ENCODE measurements at regions not wholly inside any gene's neighbourhood (a gene's known extent, or its start where the extent isn't known, plus 50 kb on each side); places are given as distances from the start of the nearest gene placed in this dataset.

DNA sequence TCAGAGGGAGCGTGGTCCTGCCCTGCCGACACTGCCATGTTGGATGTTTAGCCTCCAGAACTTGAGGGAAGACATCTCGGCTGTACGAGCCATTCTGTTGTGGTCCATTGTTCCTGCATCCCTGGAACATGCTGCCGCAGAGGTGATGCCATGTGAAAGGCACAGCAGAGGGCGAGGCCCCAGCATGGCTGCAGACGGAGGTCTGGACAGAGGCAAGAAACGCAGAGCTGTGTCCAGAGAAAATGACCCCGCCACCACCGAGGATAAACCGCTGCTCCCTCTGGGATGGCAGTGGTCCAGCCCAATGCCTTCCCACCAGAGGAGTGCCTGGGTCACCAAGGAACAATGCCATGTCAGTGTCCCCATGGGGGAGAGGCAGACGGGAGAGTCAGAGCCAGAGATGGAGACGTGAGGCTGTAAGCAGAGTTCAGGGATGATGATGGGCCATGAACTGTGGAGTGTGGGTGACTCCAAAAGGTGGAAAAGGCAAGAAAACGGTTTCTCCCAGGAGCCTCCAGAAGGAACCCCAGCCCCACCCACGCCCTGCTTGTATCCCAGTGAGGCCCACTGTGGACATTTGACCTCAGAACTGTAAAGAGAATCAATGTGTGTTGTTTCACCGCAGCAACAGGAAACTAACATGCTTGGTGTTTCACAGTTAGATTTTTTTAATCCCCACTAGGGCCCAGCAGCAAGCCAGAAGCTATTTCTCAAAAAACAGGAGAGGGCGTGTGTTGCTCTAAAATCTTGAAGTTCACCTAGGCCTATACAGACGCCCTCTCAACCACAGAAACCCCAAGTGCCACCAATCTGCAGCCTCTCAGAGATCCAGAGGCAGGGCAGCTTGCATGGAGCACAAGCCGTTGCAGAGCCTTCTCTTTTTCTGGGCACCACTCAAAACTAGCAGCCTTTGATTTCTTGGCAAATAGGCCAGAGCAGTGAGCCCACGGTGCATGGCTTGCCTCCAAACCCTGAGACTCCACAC, 1422.9 kb downstream of the TBC1D22A start:
- TF ChIP-seq, protein P1, sequence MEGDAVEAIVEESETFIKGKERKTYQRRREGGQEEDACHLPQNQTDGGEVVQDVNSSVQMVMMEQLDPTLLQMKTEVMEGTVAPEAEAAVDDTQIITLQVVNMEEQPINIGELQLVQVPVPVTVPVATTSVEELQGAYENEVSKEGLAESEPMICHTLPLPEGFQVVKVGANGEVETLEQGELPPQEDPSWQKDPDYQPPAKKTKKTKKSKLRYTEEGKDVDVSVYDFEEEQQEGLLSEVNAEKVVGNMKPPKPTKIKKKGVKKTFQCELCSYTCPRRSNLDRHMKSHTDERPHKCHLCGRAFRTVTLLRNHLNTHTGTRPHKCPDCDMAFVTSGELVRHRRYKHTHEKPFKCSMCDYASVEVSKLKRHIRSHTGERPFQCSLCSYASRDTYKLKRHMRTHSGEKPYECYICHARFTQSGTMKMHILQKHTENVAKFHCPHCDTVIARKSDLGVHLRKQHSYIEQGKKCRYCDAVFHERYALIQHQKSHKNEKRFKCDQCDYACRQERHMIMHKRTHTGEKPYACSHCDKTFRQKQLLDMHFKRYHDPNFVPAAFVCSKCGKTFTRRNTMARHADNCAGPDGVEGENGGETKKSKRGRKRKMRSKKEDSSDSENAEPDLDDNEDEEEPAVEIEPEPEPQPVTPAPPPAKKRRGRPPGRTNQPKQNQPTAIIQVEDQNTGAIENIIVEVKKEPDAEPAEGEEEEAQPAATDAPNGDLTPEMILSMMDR (IDR thresholded peaks at IDR 0.05), result no peak
- H3K27ac ChIP-seq, result no peak overlapping the region
- peak; percentile 29 for DNase-seq (ENCODE audit: low spot score)
- H3K4me3 ChIP-seq, result no peak overlapping the region

DNA sequence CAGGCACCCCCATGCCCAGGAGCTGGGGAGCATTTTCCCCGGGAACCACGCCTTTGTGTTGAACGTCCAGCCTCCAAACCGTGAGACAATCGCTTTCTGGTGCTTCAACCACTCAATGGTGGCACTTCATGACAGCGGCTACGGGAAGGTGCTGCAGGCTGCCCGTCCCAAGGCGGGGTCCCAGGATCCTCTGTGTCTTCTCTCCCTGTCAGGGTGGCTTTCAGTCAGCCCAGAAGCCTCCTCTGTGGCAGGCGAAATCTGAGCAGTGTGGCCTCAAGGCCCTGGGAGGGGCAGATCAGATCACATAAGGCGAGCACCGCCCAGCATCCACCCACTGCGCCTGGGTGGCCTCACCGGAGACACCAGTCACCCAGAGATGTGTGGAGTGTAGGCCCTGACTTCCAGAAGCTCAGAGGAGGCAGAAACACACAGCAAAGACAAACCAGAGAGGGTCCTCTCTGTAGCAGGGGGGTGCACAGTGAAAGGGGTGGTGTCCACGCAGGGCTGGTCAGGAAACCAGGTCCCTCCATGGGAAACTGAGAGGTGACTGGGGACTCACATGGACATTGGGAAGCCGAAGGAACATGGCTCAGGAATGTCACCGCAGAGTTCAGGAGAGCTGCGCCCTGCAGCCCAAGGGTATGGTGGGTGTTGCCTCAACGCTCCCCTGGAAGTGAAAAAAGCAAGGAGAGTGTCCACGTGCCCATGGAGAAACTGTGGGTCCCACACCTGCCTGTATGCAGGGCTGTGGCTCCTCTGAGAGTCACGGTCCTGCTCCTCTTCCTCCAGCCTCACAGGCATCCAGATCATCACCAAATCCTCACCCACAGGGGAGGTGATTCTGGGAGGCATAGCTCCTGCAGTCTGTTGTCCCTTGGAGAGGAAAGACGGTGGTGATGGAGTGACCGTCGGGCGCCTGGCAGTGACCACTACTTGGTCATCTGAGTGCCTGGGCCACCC, 1420.7 kb downstream of the TBC1D22A start:
- peak; percentile 66 for DNase-seq (ENCODE audit: low spot score)
- TF ChIP-seq, protein P1 (IDR thresholded peaks at IDR 0.05), result no peak
- no peak overlapping the region for H3K27ac ChIP-seq
- no peak overlapping the region for H3K4me3 ChIP-seq

DNA sequence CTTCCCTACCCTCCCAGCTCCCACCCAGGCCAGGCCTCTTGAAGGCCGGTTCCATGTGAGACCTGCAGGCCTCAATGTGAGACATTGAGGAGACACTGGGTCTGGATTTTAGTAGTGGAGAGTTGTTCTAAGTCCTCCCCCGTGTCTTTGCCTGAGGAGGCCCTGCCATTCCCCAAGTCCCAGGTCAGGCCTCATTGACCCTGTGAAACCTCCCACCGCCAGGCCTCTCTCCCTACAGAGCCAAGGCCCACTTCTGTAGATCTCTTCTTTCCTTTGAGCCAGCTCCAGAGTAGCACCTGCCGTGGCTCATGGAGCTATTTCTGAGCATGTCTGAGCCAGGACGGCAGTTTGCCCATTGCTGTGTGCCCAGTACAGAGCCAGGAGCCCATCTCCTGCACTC, 1419.6 kb downstream of the TBC1D22A start:
- Histone ChIP-seq H3K4me3 (no peak overlapping the region), H3K27ac (no peak overlapping the region)
- DNase-seq (ENCODE audit: low spot score), result peak; percentile 36
- TF ChIP-seq, protein P1 (IDR thresholded peaks at IDR 0.05), result no peak

DNA sequence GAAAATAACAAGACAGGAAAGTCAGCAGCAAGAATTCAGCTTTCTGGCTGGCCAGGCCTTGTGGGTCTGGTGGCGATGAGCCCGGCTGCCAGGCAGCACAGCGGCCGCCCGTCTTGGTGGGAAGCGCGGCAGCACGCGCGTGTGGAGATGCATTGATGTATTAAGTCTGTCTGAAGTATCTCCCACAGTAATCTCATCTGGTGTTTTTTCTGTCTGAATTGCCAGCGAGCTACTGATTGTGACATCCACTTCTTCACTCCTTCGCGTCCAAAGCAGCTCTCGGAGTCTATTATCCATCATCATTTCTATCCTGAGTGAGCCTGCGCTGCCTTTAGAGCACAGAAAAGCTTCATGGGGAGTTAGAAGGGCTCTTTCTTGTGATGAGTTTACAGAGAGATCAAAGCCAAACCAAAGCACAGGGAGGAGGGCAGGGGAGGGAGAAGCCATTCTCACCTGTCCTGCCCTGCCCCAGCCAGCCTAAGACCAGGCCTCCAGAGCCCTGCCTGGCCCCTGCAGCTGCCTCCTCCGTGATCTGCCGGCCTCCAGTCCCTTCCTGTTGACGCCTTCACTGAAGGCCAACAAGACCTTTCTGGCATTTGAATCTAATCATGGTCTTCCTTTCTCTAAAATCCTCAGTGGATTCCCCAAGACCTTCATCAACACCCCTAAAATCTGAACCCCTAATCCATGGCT, 1419.0 kb downstream of the TBC1D22A start:
- DNase-seq (ENCODE audit: low spot score), result peak; percentile 41

DNA sequence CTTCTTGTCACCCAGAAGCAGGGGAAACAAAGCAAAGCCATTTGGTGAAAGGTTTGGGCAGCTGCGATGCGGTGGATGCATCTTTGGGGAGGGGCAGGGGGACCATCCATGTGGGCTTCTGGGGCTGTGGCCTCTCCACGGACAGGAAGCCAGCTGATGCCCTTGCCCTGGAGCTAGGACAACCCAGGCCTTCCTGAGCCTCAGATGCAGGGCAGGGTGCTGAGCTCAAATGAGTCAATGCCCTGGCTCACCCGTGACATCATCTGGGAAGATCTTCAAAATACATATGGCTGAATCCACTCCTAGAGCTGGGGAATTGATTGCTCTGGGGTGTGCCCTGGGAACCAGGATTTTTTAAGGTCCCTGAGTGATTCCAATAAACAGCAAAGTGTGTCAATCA, 1418.2 kb downstream of the TBC1D22A start:
- TF ChIP-seq, protein P1 (IDR thresholded peaks at IDR 0.05), result no peak
- DNase-seq (ENCODE audit: low spot score), result peak; percentile 69
- Histone ChIP-seq H3K27ac (no peak overlapping the region), H3K4me3 (no peak overlapping the region)

More for the DNA sequence above, 1419.0 kb downstream of the TBC1D22A start:
- TF ChIP-seq, protein P1 (IDR thresholded peaks at IDR 0.05), result no peak
- Histone ChIP-seq H3K27ac (no peak overlapping the region), H3K4me3 (no peak overlapping the region)
